Vagina (tissue), 2 donors: ENCODE measurements at regions not wholly inside any gene's neighbourhood (a gene's known extent, or its start where the extent isn't known, plus 50 kb on each side); places are given as distances from the start of the nearest gene placed in this dataset.

Experiments used
- CTCF ChIP-seq, 3 experiments: fragments of 450-650 bp in 2 of 3; fragments of 200-600 bp in 1 of 3; sonication (generic) in 1 of 3; IDR thresholded peaks; one replicate each; pipeline ENCODE4 v1.5.1; 2017 to 2019; ENCODE audit warnings: antibody characterized with exemption in 3 of 3, mild to moderate bottlenecking in 2 of 3, moderate library complexity in 2 of 3
- POLR2A ChIP-seq, 2 donors: fragments of 450-650 bp; IDR thresholded peaks; one replicate each; pipeline ENCODE4 v1.6.1; 2017; ENCODE audit warnings: antibody characterized with exemption in 2 of 2, mild to moderate bottlenecking in 2 of 2, moderate library complexity in 2 of 2
- POLR2AphosphoS5 ChIP-seq, 2 donors: sonication (generic); formaldehyde crosslinking; IDR thresholded peaks; one replicate each; pipeline ENCODE4 v1.9.0; 2017; ENCODE audit warnings: antibody characterized with exemption in 2 of 2, mild to moderate bottlenecking in 2 of 2, low read depth in 1 of 2; ENCODE audit not compliant: insufficient read depth in 1 of 2

DNA sequence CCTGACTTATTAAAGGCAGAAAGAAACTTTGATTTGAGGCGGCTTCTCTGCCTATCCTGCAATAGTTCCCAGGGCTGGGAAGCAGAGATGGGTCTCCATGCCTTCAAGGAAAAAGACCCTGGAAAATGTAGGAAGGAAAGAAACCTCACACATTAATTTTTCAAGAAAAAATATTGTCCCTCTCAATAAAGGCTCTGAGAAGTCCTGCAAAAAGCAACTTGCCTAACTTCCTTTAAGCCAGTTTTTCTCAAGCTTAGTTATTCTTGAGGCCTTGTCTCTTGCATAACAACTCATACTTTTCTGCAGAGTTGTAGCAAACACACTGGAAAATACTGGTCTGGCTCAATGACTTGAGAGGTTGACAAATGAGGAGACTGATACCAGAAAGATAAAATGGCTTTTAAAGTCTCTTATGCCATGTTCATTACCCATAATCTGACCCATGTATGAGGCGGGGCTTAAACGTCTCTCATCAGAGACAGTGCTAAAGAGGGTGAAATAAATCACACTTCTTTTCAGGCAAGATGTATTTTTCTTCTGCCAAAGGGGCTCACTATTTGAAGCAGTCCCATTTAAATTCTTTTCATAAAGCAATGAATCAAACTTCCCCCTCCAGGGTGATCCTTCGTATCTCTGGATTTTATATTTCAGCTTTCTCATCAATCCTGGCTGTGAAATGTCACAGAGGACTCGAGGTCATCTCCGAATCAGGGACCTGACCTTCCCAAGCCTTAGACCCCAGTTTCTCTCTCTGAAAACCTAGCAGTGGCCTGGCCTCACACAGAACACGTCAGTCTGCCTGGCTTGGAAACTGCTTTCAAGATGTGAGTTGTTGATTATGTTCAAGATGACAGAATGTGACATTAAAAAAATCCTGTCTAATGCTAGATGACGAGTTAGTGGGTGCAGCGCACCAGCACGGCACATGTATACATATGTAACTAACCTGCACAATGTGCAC lies 82.3 kb upstream of the KCNG1 start:
- TF ChIP-seq CTCF (IDR thresholded peaks at IDR 0.05) (no peak), POLR2A (IDR thresholded peaks at IDR 0.05) (no peak), POLR2AphosphoS5 (IDR thresholded peaks at IDR 0.05; ENCODE audit: insufficient read depth in 1 of 2, low read depth in 1 of 2) (no peak)
